Stimulated activated naive CD4-positive, alpha-beta T cell (primary cell): ENCODE measurements at regions not wholly inside any gene's neighbourhood (a gene's known extent, or its start where the extent isn't known, plus 50 kb on each side); places are given as distances from the start of the nearest gene placed in this dataset.
"Not testable (repeated sequence)": the region's sequence is repeated elsewhere in the genome, so short reads cannot be mapped to it uniquely, and the experiment has no call there.

Experiments
- DNase-seq, 6 experiments: peaks; one replicate each; lab custom pipeline; 2025; lab: John Stamatoyannopoulos, UW

DNA sequence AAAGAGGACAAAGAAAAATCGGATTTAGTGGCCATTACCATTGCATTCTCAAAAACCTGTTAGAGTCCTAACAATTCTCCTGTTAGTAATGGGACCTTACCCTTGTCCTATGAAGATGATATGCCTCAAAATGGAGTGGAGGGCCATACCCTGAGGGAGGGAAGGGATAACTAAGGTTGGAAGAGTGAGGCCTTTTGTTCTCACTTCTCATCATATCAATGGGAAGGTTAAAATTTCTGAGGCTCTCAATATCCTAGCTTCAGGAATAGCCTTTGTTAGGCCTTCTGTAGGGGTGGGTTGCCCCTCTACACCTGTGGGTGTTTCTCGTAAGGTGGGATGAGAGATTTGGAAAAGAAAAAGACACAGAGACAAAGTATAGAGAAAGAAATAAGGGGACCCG lies 109.4 kb upstream of the SGIP1 start:
- DNase-seq = not testable (repeated sequence)

GRCh38 chr1:66426239-66426853 lies 107.6 kb upstream of the SGIP1 start:
- no peak for DNase-seq

DNA sequence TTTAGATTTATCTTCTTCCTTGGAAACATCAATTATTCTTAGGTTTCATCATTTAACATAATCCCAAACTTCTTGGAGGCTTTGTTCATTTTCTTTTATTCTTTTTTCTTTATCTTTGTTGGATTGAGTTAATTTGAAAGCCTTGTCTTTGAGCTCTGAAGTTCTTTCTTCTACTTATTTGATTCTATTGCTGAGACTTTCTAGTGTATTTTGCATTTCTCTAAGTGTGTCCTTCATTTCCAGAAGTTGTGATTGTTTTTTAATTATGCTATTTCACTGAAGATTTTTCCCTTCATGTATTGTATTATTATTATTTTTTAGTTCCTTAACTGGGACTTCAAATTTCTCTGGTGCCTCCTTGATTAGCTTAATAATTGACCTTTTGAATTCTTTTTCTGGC lies 103.1 kb upstream of the SGIP1 start:
- DNase-seq = not testable (repeated sequence)

- no peak for DNase-seq
Measured at GRCh38 chr1:66431999-66432398, 102.0 kb upstream of the SGIP1 start.

GRCh38 chr1:66433611-66434010 lies 100.3 kb upstream of the SGIP1 start:
- no peak for DNase-seq

DNA sequence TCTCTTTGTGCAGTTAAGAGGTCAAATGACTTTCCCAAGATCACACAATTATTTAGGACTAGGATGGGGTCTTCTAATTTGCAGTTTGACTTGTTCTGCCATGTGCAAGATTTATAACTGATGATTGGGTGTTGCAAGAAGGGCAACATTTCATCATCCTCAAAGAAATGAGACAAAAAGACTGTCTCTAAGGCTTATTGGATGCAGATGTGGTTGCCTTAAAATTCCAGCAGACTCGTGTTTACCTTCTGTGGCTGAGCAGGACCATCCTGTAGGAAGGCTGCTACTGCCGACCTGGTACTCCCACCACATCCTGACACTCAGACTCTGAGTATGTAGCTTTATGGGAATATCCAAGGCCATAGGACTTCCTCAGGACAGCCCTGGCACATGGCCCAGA lies 99.9 kb upstream of the SGIP1 start:
- no peak for DNase-seq

DNA sequence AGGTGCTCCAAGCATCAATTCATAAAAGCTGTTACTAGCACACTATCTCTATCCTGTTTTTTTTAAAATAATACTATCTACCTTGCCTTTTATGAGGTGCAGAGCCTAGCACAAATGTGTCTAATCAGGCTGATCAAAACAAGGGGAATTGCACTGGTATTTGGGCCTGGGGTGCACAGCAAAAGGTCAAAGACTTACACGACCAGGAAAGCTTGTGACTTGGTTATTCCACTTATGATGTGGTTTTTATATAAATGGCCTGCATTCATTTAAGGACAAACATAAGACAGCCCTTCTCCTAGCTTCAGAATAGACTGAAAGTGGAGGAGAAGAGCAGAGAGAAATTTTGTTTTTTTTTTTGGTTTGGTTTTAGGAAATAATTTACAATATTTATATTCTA lies 98.4 kb upstream of the SGIP1 start:
- no peak for DNase-seq

GRCh38 chr1:66436378-66437135 lies 97.4 kb upstream of the SGIP1 start:
- peak in 3 of 6 experiments; percentile 7 to 24 (median 24) for DNase-seq

DNA sequence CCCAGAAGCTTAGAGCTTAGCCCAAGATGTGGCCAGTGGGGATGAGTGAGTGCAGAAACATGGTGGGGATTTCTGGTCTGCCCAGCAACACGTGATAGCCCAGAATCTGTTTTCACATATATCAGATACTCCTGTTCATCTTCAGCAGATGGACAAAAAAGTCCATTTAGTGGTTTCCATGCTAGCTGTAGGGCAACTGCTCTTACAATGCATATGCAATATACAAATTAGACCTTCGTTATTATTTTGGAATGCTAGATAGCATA lies 96.9 kb upstream of the SGIP1 start:
- DNase-seq = no peak

DNA sequence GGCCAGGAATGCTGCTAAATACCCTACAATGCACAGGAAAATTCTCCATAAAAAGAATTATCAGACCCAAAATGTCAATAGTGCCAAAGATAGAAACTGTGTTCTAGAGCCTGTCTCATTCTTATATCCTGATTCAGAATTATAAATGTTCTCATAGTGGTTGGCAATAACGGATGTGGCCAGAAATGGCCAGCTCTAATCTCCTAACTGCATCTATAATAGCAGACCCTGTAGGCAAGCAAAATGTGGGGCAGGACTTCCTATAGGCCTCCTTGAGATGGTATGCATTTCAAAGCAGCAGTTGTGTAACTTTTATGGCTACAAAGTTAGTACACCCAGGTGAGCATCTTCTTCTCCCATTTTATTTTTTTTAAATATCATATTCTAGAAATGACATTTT lies 95.9 kb upstream of the SGIP1 start:
- DNase-seq = no peak

- DNase-seq = no peak
Measured at GRCh38 chr1:66438501-66438900, 95.5 kb upstream of the SGIP1 start.

DNA sequence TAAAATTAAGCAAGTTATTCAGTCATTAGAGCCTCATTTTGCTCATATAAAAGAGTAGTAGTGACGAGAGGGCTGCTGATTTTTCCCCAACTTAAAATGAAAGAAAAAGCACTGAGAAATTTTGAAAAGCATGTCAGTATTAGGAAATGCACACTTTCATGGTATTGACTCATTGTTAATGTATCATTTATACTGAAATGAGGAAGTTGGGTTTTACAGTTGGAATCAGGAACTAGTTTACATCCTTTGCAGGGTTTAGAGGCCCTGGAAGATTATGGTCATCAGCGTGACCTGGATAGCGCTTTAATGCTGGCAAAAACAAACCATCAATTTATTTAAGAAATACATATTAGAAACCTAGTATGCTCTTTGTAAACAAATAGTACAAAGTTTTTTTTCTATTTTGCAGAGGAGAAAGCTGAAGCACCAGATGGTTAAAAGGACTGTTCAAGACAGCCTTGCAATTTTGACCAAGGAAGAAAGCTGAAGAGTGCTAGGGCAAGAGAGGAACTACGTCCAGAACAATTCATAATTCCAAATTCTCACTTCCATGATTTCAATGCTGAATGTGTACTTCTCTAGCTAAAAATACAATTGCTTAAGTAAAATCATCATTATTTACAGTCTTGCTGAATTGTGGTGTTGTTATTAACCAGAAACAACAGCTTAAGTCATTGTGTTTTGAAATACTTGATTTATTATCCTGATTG lies 94.8 kb upstream of the SGIP1 start:
- DNase-seq = no peak

DNA sequence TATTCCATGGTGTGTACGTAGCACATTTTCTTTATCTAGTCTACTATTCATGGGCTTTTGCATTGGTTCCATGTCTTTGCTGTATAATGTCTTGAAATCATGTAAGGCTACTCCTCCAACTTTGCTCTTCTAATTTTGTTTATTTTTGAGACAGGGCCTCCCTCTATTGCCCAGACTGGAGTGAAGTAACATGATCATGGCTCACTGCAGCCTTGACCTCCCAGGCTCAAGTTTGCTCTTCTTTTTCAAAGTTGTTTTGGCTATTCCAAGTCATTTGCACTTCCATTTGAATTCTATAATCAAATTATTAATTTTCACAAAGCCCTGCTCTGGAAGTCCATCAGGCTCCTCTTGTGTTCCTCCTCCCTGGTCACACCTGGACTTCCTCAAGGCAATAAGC lies 90.2 kb upstream of the SGIP1 start:
- DNase-seq = no peak

GRCh38 chr1:66444438-66445265 lies 89.3 kb upstream of the SGIP1 start:
- no peak for DNase-seq

- DNase-seq = peak in 5 of 6 experiments; percentile 9 to 66 (median 34)
Measured at GRCh38 chr1:66445492-66446181, 88.3 kb upstream of the SGIP1 start.

- DNase-seq = peak in 3 of 6 experiments; percentile 48 to 83 (median 78)
Measured at GRCh38 chr1:66446261-66447001, 87.5 kb upstream of the SGIP1 start.

- DNase-seq = no peak
Measured at GRCh38 chr1:66450043-66450514, 83.9 kb upstream of the SGIP1 start.

GRCh38 chr1:66450847-66451246 lies 83.1 kb upstream of the SGIP1 start:
- DNase-seq = no peak

- DNase-seq = no peak
Measured at GRCh38 chr1:66452162-66452561, 81.8 kb upstream of the SGIP1 start.

- no peak for DNase-seq
Measured at GRCh38 chr1:66452982-66453381, 81.0 kb upstream of the SGIP1 start.

DNA sequence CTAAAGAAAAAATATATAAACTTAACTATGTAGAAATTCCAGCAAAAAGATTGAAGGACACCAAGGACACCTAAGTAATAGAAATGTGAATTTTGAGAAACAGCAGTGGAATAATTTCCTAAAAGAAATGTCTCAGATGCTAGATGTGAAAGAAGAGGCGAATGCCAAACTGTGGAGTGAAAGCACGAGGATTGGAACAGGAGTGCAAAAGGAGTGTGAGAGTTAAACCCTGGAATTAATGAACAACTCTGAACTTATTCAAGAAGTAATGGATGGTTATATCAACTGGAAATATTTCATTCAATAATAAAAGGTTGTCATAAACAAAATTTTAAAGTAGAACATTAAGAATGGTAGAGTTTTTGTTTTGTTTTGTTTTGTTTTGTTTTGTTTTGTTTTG lies 78.5 kb upstream of the SGIP1 start:
- DNase-seq = no peak
